HepG2 (cell line): ENCODE measurements at regions not wholly inside any gene's neighbourhood (a gene's known extent, or its start where the extent isn't known, plus 50 kb on each side); places are given as distances from the start of the nearest gene placed in this dataset.

Source experiments
- FOXA3 ChIP-seq: IDR thresholded peaks from 2 replicates; pipeline ENCODE4 v1.6.1; 2016; ENCODE audit warnings: missing genetic modification reagents, missing compliant biosample characterization
- PCBP1 ChIP-seq: fragments of 200-400 bp; formaldehyde crosslinking; IDR thresholded peaks from 2 replicates; pipeline ENCODE4 v1.6.1; 2017; ENCODE audit warnings: mild to moderate bottlenecking, low read depth, low read length, borderline replicate concordance
- PHF8 ChIP-seq: sonication (generic); formaldehyde crosslinking; IDR thresholded peaks from 2 replicates; pipeline ENCODE4 v1.5.0; 2020; ENCODE audit warnings: missing genetic modification reagents
- POLR2A ChIP-seq, 2 experiments: IDR thresholded peaks; 2 replicates each; pipeline ENCODE4 v1.6.1; 2011; ENCODE audit warnings: low read depth in 2 of 2, low read length in 2 of 2, mild to moderate bottlenecking in 1 of 2, moderate library complexity in 1 of 2; ENCODE audit not compliant: insufficient read depth in 1 of 2
- RORA ChIP-seq: sonication (generic); formaldehyde crosslinking; IDR thresholded peaks from 2 replicates; pipeline ENCODE4 v1.5.0; 2020; ENCODE audit warnings: mild to moderate bottlenecking, missing genetic modification reagents, moderate library complexity
- STAG1 ChIP-seq: sonication (generic); formaldehyde crosslinking; IDR thresholded peaks from 2 replicates; pipeline ENCODE4 v1.4.0; 2020; ENCODE audit warnings: missing genetic modification reagents
- TF ChIP-seq, protein P1 (sequence below): sonication (generic); formaldehyde crosslinking; IDR thresholded peaks from 2 replicates; pipeline ENCODE4 v1.4.0; 2020; ENCODE audit warnings: low read depth, missing genetic modification reagents
- TF ChIP-seq, protein P2 (sequence below): IDR thresholded peaks from 2 replicates; pipeline ENCODE4 v1.6.1; 2012; ENCODE audit warnings: inconsistent platforms

GRCh38 chr12:93292213-93292612, 85.5 kb upstream of the NUDT4 start:
- TF ChIP-seq STAG1 (CRISPR knock-in tag) = no peak
- no peak for TF ChIP-seq FOXA3 (CRISPR knock-in tag)
- TF ChIP-seq, protein P1, sequence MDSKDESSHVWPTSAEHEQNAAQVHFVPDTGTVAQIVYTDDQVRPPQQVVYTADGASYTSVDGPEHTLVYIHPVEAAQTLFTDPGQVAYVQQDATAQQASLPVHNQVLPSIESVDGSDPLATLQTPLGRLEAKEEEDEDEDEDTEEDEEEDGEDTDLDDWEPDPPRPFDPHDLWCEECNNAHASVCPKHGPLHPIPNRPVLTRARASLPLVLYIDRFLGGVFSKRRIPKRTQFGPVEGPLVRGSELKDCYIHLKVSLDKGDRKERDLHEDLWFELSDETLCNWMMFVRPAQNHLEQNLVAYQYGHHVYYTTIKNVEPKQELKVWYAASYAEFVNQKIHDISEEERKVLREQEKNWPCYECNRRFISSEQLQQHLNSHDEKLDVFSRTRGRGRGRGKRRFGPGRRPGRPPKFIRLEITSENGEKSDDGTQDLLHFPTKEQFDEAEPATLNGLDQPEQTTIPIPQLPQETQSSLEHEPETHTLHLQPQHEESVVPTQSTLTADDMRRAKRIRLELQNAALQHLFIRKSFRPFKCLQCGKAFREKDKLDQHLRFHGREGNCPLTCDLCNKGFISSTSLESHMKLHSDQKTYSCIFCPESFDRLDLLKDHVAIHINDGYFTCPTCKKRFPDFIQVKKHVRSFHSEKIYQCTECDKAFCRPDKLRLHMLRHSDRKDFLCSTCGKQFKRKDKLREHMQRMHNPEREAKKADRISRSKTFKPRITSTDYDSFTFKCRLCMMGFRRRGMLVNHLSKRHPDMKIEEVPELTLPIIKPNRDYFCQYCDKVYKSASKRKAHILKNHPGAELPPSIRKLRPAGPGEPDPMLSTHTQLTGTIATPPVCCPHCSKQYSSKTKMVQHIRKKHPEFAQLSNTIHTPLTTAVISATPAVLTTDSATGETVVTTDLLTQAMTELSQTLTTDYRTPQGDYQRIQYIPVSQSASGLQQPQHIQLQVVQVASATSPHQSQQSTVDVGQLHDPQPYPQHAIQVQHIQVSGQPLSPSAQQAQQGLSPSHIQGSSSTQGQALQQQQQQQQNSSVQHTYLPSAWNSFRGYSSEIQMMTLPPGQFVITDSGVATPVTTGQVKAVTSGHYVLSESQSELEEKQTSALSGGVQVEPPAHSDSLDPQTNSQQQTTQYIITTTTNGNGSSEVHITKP (CRISPR knock-in tag) = no peak
- no peak for TF ChIP-seq PCBP1
- TF ChIP-seq, protein P2, sequence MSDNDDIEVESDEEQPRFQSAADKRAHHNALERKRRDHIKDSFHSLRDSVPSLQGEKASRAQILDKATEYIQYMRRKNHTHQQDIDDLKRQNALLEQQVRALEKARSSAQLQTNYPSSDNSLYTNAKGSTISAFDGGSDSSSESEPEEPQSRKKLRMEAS = no peak
- no peak for TF ChIP-seq PHF8 (CRISPR knock-in tag)
- no peak for TF ChIP-seq POLR2A (IDR thresholded peaks at IDR 0.05; ENCODE audit: insufficient read depth in 1 of 2, low read depth in 2 of 2, low read length in 2 of 2)
- no peak for TF ChIP-seq RORA
